ENCODE measurements at regions not wholly inside any gene's neighbourhood (a gene's known extent, or its start where the extent isn't known, plus 50 kb on each side); places are given as distances from the start of the nearest gene placed in this dataset.

GRCh38 chr13:90427322-90428272 lies 919.9 kb upstream of the MIR17HG start:
- Mint-ChIP-seq H3K27me3 (no peaks in the 10 kb centered on the region), H3K27ac (no peak overlapping the region), H3K4me1 (no peaks in the 10 kb centered on the region), H3K9me3 (peaks cover 0 to 19% (median 4%) of the 10 kb centered on the region in 7 donors), H3K36me3 (no peaks in the 10 kb centered on the region), H3K4me3 (no peak overlapping the region)
- Histone ChIP-seq H3K27ac (ENCODE audit: insufficient read depth, low read length, poor library complexity, severe bottlenecking) (no peak overlapping the region), H3K36me3 (ENCODE audit: control insufficient read depth, insufficient read depth, low read length) (no peaks in the 10 kb centered on the region), H3K27me3 (ENCODE audit: control insufficient read depth, insufficient read depth, low read length) (no peaks in the 10 kb centered on the region), H3K4me1 (ENCODE audit: control insufficient read depth, insufficient read depth, low read length, poor library complexity, severe bottlenecking) (no peaks in the 10 kb centered on the region), H3K4me3 (ENCODE audit: low read depth, low read length) (no peak overlapping the region), H3K9me3 (ENCODE audit: control insufficient read depth in 2 of 2, low read length in 2 of 2) (no peaks in the 10 kb centered on the region)
- no peak for ATAC-seq (ENCODE audit: low read depth in 2 of 2)
- no peak for DNase-seq

GRCh38 chr13:90428522-90429210 lies 918.8 kb upstream of the MIR17HG start:
- no peaks in the 10 kb centered on the region for H3K9me3 ChIP-seq (ENCODE audit: control insufficient read depth in 2 of 2, low read length in 2 of 2)
- H3K4me3 Mint-ChIP-seq: no peak overlapping the region
- H3K36me3 ChIP-seq (ENCODE audit: control insufficient read depth, insufficient read depth, low read length): no peaks in the 10 kb centered on the region
- no peaks in the 10 kb centered on the region for H3K27me3 ChIP-seq (ENCODE audit: control insufficient read depth, insufficient read depth, low read length)
- no peak overlapping the region for H3K27ac Mint-ChIP-seq
- peaks cover 0 to 19% (median 4%) of the 10 kb centered on the region in 7 donors for H3K9me3 Mint-ChIP-seq
- no peaks in the 10 kb centered on the region for H3K27me3 Mint-ChIP-seq
- H3K36me3 Mint-ChIP-seq: no peaks in the 10 kb centered on the region
- DNase-seq: no peak
- H3K27ac ChIP-seq (ENCODE audit: insufficient read depth, low read length, poor library complexity, severe bottlenecking): no peak overlapping the region
- ATAC-seq (ENCODE audit: low read depth in 2 of 2): no peak
- no peaks in the 10 kb centered on the region for H3K4me1 ChIP-seq (ENCODE audit: control insufficient read depth, insufficient read depth, low read length, poor library complexity, severe bottlenecking)
- H3K4me1 Mint-ChIP-seq: no peaks in the 10 kb centered on the region
- no peak overlapping the region for H3K4me3 ChIP-seq (ENCODE audit: low read depth, low read length)

GRCh38 chr13:90430127-90430526 lies 917.4 kb upstream of the MIR17HG start:
- no peak overlapping the region for H3K4me3 ChIP-seq (ENCODE audit: low read depth, low read length)
- H3K27me3 ChIP-seq (ENCODE audit: control insufficient read depth, insufficient read depth, low read length): no peaks in the 10 kb centered on the region
- no peak for DNase-seq
- no peak for ATAC-seq (ENCODE audit: low read depth in 2 of 2)
- H3K9me3 ChIP-seq (ENCODE audit: control insufficient read depth in 2 of 2, low read length in 2 of 2): no peaks in the 10 kb centered on the region
- H3K9me3 Mint-ChIP-seq: peaks cover 0 to 18% (median 3%) of the 10 kb centered on the region in 7 donors
- no peaks in the 10 kb centered on the region for H3K4me1 ChIP-seq (ENCODE audit: control insufficient read depth, insufficient read depth, low read length, poor library complexity, severe bottlenecking)
- no peak overlapping the region for H3K4me3 Mint-ChIP-seq
- H3K4me1 Mint-ChIP-seq: no peaks in the 10 kb centered on the region
- no peaks in the 10 kb centered on the region for H3K36me3 Mint-ChIP-seq
- H3K36me3 ChIP-seq (ENCODE audit: control insufficient read depth, insufficient read depth, low read length): no peaks in the 10 kb centered on the region
- H3K27ac Mint-ChIP-seq: no peak overlapping the region
- H3K27me3 Mint-ChIP-seq: no peaks in the 10 kb centered on the region
- H3K27ac ChIP-seq (ENCODE audit: insufficient read depth, low read length, poor library complexity, severe bottlenecking): no peak overlapping the region

GRCh38 chr13:90436697-90437096 lies 910.8 kb upstream of the MIR17HG start:
- H3K27ac ChIP-seq (ENCODE audit: insufficient read depth, low read length, poor library complexity, severe bottlenecking): no peak overlapping the region
- no peaks in the 10 kb centered on the region for H3K4me1 Mint-ChIP-seq
- H3K9me3 ChIP-seq (ENCODE audit: control insufficient read depth in 2 of 2, low read length in 2 of 2): no peaks in the 10 kb centered on the region
- H3K9me3 Mint-ChIP-seq: peaks cover 0 to 13% (median 3%) of the 10 kb centered on the region in 7 donors
- H3K36me3 Mint-ChIP-seq: no peaks in the 10 kb centered on the region
- H3K36me3 ChIP-seq (ENCODE audit: control insufficient read depth, insufficient read depth, low read length): no peaks in the 10 kb centered on the region
- DNase-seq: no peak
- H3K4me1 ChIP-seq (ENCODE audit: control insufficient read depth, insufficient read depth, low read length, poor library complexity, severe bottlenecking): no peaks in the 10 kb centered on the region
- H3K27ac Mint-ChIP-seq: no peak overlapping the region
- ATAC-seq (ENCODE audit: low read depth in 2 of 2): no peak
- H3K27me3 ChIP-seq (ENCODE audit: control insufficient read depth, insufficient read depth, low read length): no peaks in the 10 kb centered on the region
- H3K4me3 Mint-ChIP-seq: no peak overlapping the region
- no peaks in the 10 kb centered on the region for H3K27me3 Mint-ChIP-seq
- H3K4me3 ChIP-seq (ENCODE audit: low read depth, low read length): no peak overlapping the region

- Histone ChIP-seq H3K4me3 (ENCODE audit: low read depth, low read length) (no peak overlapping the region), H3K27me3 (ENCODE audit: control insufficient read depth, insufficient read depth, low read length) (no peaks in the 10 kb centered on the region), H3K4me1 (ENCODE audit: control insufficient read depth, insufficient read depth, low read length, poor library complexity, severe bottlenecking) (no peaks in the 10 kb centered on the region), H3K36me3 (ENCODE audit: control insufficient read depth, insufficient read depth, low read length) (no peaks in the 10 kb centered on the region), H3K27ac (ENCODE audit: insufficient read depth, low read length, poor library complexity, severe bottlenecking) (no peak overlapping the region), H3K9me3 (ENCODE audit: control insufficient read depth in 2 of 2, low read length in 2 of 2) (no peaks in the 10 kb centered on the region)
- no peaks in the 10 kb centered on the region for H3K4me1 Mint-ChIP-seq
- H3K27me3 Mint-ChIP-seq: no peaks in the 10 kb centered on the region
- ATAC-seq (ENCODE audit: low read depth in 2 of 2): no peak
- H3K9me3 Mint-ChIP-seq: peaks cover 0 to 11% (median 3%) of the 10 kb centered on the region in 7 donors
- DNase-seq: no peak
- H3K4me3 Mint-ChIP-seq: no peak overlapping the region
- no peaks in the 10 kb centered on the region for H3K36me3 Mint-ChIP-seq
- H3K27ac Mint-ChIP-seq: no peak overlapping the region
These were observed 908.9 kb upstream of the MIR17HG start for GRCh38 chr13:90438576-90438975.

- Mint-ChIP-seq H3K4me1 (no peaks in the 10 kb centered on the region), H3K36me3 (no peaks in the 10 kb centered on the region), H3K4me3 (no peak overlapping the region), H3K27ac (no peak overlapping the region), H3K9me3 (peaks cover 0 to 14% (median 5%) of the 10 kb centered on the region in 7 donors), H3K27me3 (no peaks in the 10 kb centered on the region)
- DNase-seq: no peak
- no peaks in the 10 kb centered on the region for H3K9me3 ChIP-seq (ENCODE audit: control insufficient read depth in 2 of 2, low read length in 2 of 2)
- no peaks in the 10 kb centered on the region for H3K4me1 ChIP-seq (ENCODE audit: control insufficient read depth, insufficient read depth, low read length, poor library complexity, severe bottlenecking)
- H3K36me3 ChIP-seq (ENCODE audit: control insufficient read depth, insufficient read depth, low read length): no peaks in the 10 kb centered on the region
- no peaks in the 10 kb centered on the region for H3K27me3 ChIP-seq (ENCODE audit: control insufficient read depth, insufficient read depth, low read length)
- ATAC-seq (ENCODE audit: low read depth in 2 of 2): no peak
- no peak overlapping the region for H3K4me3 ChIP-seq (ENCODE audit: low read depth, low read length)
- no peak overlapping the region for H3K27ac ChIP-seq (ENCODE audit: insufficient read depth, low read length, poor library complexity, severe bottlenecking)
These were observed 904.2 kb upstream of the MIR17HG start for GRCh38 chr13:90443268-90443667.

GRCh38 chr13:90444232-90444631 lies 903.3 kb upstream of the MIR17HG start:
- no peaks in the 10 kb centered on the region for H3K27me3 Mint-ChIP-seq

More at GRCh38 chr13:90444232-90444631, 903.3 kb upstream of the MIR17HG start:
- DNase-seq (no peak), ATAC-seq (ENCODE audit: low read depth in 2 of 2) (no peak)
- no peak overlapping the region for H3K4me3 Mint-ChIP-seq
- no peak overlapping the region for H3K27ac Mint-ChIP-seq
- no peaks in the 10 kb centered on the region for H3K4me1 Mint-ChIP-seq
- Histone ChIP-seq H3K4me1 (ENCODE audit: control insufficient read depth, insufficient read depth, low read length, poor library complexity, severe bottlenecking) (no peaks in the 10 kb centered on the region), H3K4me3 (ENCODE audit: low read depth, low read length) (no peak overlapping the region), H3K36me3 (ENCODE audit: control insufficient read depth, insufficient read depth, low read length) (no peaks in the 10 kb centered on the region), H3K27ac (ENCODE audit: insufficient read depth, low read length, poor library complexity, severe bottlenecking) (no peak overlapping the region), H3K27me3 (ENCODE audit: control insufficient read depth, insufficient read depth, low read length) (no peaks in the 10 kb centered on the region), H3K9me3 (ENCODE audit: control insufficient read depth in 2 of 2, low read length in 2 of 2) (no peaks in the 10 kb centered on the region)
- H3K36me3 Mint-ChIP-seq: no peaks in the 10 kb centered on the region
- peaks cover 1 to 18% (median 2%) of the 10 kb centered on the region in 7 donors for H3K9me3 Mint-ChIP-seq

All from CD4-positive, CD25-positive, alpha-beta regulatory T cell (primary cell).